ENCODE measurements at regions not wholly inside any gene's neighbourhood (a gene's known extent, or its start where the extent isn't known, plus 50 kb on each side); places are given as distances from the start of the nearest gene placed in this dataset.

DNA sequence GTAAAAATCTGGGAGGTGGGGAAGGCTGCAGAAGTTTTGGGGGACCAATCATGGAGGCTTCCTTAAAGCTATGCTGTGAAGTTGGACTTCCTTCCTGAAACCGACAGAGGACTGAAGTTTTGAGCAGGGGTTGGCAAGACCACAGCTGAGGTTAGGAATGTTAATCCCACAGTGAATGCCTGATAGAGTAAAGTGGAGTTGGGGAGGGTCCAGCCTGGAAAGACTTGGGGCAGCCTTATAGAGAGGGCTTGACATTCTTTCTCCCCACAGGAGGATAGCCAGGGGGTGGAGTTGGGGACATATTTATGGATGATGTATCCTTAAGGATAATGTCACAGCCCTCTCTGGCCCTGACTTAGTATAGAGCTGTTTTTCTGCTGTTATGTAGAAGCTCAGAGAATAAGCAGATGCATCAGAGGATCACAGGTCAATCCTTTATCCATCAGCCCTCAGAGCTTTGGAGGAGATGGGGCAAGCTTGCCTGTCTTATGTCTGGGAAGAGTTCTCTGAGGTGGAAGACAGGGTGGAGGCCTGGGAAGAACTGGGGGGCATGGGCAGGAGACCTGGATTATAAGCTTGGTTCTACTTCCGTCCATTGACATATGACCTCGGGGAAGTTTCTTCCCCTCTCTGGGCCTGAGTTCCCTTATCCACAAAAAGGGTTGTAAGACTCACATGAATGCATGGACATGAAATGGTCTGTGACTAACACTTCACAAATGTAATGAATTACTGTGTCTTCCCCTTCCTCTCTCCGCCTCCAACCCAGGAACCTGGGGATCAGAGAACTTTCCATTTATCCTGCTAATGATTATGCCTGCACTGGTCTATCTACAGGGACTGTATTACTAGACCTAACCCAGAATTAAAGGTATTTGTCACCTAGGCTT lies 317.8 kb downstream of the MIAT start:
- DNase-seq: no peak

GRCh38 chr22:26975865-26976264 lies 318.5 kb downstream of the MIAT start:
- no peak for DNase-seq

DNA sequence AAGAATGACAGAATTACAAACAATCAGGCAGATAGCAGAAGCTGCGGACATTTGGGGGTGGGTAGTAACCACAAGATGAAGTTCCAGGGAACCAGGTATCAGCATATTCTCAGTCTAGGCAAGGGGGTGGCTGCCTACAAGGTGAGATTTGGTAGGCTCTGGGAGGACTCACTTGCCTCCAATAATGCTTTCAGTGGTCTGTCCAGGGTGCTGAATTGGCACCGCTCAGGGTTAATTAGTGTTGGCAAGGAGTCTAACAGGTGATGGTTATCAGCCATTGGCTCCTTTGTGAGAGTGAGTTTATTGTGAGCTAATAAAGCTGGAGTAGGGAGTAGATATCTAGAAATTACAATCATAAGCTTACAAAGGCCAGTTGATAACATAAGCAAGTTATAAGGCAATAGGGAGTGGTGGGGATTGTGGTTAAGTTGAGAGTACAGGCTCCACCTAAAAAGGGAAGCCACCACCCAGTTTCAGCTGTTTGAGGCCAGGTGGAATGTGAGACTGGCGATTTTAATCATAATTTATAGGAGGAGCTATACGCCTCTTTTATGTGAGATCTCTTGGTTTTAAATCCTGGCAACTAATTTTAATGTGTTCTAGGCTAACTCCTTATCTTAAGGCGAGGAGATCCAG lies 320.5 kb downstream of the MIAT start:
- DNase-seq: no peak

- DNase-seq: no peak
Observed at GRCh38 chr22:26979294-26979693, 321.9 kb downstream of the MIAT start.

GRCh38 chr22:26981111-26981510 lies 323.7 kb downstream of the MIAT start:
- DNase-seq: no peak

- DNase-seq: no peak
Observed at GRCh38 chr22:26981541-26981940, 324.2 kb downstream of the MIAT start.

- no peak for DNase-seq
Observed at GRCh38 chr22:26983311-26983710, 325.9 kb downstream of the MIAT start.

GRCh38 chr22:26985206-26985605 lies 327.8 kb downstream of the MIAT start:
- DNase-seq: no peak

- DNase-seq: no peak
Observed at GRCh38 chr22:26985931-26986782, 328.8 kb downstream of the MIAT start.

DNA sequence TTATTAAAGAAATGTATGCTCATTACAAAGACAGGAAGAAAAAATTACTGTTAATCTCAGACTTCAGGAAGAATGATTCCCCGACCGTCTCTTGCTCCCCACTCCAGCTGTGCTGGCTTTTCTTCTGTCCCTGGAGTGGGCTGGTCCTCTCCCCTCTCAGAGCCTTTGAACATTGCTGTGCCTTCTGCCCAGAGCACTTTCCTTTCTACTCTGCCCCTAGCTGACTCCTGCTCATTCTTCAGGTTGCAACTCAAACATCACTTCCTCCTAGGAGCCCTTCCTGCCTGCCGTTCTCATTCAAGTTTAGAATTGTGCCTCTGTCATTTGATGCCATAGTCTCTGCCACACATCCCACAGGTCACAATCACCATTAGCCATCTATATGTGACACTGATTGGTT lies 329.5 kb downstream of the MIAT start:
- no peak for DNase-seq

DNA sequence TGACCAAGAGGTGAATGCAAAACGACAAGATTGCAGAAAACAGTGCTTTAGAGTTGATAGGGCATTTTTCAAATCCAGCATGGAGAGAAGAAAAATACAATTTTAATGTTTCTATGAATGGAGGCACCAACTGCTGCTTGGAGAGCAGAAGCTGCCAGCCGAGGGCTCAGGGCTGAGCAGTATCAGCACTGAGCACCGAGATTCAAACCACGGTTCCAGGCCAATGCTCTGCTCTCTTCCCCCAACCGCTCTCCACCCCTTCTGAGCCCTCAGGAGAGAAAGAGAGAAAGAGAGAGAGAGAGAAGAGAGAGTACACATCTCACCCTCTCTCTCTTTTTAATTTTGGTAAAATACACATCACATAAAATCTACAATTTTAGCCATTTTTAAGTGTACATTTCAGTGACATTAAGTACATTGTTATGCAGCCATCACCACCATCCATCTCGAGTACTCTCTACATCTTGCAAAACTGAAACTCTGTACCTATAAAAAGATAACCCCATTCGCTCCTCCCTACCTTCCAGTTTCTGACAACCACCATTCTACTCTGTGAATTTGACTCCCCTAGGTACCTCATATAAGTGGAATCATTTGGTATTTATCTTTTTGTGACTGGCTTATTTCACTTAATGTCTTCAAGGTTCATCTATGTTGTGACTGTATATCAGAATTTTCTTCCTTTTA lies 333.3 kb downstream of the MIAT start:
- no peak for DNase-seq

DNA sequence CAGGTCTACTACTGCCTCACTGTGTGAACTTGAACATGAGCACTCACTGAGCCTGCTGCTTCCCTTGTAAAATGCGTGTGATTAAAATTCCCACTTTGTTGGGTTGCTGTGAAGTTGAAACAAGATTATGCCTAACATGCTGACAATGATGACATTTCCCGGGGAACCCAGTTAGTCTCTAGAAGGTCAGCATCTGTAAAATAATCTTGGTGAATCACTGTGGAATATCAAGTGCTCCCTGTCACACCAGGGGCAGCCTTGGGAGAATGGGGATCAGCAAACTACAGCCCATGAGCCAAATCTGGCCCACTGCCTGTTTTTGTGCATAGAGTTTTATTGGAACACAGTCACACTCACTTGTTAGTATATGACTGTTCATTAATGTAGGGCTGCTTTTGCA lies 335.2 kb downstream of the MIAT start:
- no peak for DNase-seq

DNA sequence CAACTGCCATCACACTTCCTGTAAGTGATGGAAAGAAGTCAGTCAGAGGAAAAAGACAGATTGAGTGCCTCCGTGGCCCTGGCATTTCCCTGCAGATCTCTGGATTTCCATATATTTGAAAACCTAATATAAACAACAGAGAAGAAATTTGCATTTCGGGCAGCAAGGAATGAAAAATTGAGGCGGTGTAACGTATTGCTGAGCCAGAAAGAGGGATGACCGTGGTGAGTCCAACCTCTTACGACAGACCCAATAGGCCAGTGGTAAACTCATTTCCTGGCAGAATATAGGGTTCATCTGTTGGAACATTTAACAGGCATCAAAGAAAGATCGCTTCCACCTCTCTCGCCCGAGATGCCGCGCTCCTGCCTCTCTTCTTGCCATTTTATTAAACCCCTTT lies 336.5 kb downstream of the MIAT start:
- DNase-seq: no peak

DNA sequence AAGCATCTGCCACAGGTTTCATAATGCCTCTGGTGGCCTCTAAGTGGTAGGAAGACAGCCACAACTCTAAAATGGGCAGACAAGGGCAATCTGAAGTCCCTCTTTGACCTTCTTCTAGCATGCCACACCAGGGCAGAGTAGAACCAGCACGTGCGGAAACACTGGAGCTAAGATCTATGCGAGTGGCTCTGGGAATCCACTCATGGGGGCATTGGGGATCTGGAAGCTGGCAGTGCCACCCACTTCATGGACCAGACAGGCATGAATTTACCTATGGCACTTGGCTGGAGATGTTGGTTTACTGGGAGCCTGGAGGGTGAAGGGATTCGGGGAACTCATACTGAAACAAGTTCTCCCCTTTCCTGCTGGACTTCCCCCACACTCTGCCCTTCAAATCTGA lies 337.4 kb downstream of the MIAT start:
- DNase-seq: no peak

GRCh38 chr22:26995235-26995634 lies 337.8 kb downstream of the MIAT start:
- no peak for DNase-seq

- DNase-seq: no peak
Observed at GRCh38 chr22:26996154-26996553, 338.8 kb downstream of the MIAT start.

DNA sequence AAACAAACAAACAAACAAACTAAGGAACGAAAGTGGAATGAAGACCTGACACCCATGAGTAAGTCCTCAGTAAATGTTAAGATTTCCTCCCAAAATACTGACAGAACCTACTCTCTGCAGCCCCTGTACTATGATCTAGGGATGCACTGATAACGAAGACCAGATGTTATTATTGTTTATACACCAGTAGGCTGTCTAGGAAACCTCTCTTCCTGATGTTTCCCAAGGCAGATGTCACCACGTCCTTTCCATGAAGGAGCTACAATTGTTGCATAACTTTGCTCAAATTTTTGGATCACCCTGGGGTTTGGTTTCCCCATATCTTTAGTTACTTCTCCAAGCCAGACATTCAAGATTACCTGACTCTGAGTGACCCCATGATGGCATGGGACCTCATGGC lies 340.7 kb downstream of the MIAT start:
- no peak for DNase-seq

GRCh38 chr22:26998716-26999115 lies 341.3 kb downstream of the MIAT start:
- DNase-seq: no peak

DNA sequence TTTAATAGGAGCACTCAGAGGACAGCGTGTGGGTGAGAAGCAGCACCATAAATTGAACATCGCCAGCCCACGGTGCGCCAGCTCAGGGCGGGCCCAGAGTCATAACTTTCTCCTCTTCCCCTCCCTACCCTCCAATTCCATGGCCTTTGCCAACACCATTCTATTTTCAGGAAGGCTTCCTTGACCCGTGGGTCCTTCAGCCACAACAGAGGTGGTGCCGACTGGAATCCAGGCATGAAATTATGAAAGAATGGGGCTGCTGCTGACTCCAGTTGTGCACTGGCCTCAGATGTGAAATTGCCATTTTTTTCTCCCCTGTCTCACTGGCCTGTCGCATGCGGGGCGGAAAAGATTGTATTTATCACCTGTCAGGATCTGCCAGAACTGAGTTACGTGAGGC lies 345.9 kb downstream of the MIAT start:
- DNase-seq: no peak

DNA sequence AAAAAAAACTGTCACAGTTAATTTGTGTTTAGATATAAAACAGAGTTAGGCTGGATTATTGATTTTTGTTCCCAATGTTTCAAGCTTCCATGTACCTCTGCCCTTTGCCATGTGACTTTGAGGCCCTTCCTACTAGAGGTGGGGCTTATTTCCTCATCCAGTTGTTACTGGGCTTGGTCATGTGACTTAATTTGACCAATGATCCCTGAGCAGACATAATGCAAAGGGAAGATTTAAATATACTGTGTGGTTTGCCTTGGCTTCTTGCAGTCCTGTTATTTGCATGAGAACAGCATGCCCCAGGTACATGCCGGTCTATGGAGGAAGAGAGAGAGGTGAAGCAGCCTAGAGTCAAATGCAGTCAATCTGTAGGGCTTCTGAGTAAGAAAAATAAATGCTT lies 347.0 kb downstream of the MIAT start:
- DNase-seq: no peak

- no peak for DNase-seq
Observed at GRCh38 chr22:27008454-27008853, 351.1 kb downstream of the MIAT start.

DNA sequence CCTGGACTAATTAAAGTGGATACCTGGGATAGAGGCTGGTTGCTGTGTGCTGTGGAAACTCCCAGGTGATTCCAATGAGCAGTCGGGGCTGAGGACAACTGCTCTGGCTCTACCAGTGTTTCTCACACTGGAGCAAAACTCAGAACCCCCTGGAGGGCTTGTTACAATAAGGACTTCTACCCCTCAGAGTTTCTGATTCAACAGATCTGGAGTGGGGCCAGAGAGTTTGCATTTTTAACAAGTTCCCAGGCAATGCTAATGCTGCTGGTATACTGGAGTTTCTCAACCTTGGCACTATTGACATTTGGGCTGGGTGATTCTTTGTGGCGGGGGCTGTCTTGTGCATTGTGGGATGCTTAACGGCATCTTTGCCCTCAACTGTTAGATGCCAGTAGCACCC lies 353.7 kb downstream of the MIAT start:
- no peak for DNase-seq

DNA sequence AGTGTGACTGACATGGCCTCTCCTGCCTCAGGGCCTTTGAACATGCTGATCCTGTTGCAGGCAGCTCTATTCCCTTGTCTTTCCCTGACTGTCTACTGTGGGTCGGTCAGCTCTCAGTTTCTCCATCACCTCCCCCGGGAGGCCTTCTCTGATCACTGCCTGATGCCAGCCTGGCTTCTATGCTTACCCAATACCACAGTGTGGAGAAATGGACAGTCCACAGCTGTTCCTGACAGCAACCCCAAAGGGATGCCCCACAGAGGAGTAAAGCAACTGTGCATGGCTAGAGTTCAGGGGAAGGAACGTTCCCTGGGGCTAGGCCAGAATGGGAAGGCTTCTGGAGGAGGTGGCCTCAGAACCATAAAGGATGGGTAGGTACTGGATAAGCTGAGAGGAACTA lies 354.3 kb downstream of the MIAT start:
- no peak for DNase-seq
